RWPE1 (cell line): ENCODE measurements at regions not wholly inside any gene's neighbourhood (a gene's known extent, or its start where the extent isn't known, plus 50 kb on each side); places are given as distances from the start of the nearest gene placed in this dataset.

Experiments used
- CTCF ChIA-PET: fragments of 350-600 bp; sonication (Branson Sonifier 250); formaldehyde crosslinking; extraction: SDS; loops from one replicate; lab custom pipeline; 2021; lab: Yijun Ruan, JAX
- POLR2A ChIA-PET: fragments of 400-600 bp; formaldehyde crosslinking; extraction: SDS; loops from one replicate; lab custom pipeline; 2020; ENCODE audit warnings: antibody characterized with exemption; ENCODE audit not compliant: low non-redundant PET; lab: Yijun Ruan, JAX
- DNase-seq: peaks from one replicate; pipeline ENCODE4 v3.0.0; 2012; ENCODE audit warnings: low spot score
- H3K27ac ChIP-seq: fragments of 450-650 bp; 2 replicates; pipeline ENCODE4 v1.5.1; 2017
- CTCF ChIP-seq: fragments of 450-650 bp; conservative IDR thresholded peaks from 2 replicates; pipeline ENCODE4 v1.5.1; 2017; ENCODE audit warnings: low read depth, mild to moderate bottlenecking

DNA sequence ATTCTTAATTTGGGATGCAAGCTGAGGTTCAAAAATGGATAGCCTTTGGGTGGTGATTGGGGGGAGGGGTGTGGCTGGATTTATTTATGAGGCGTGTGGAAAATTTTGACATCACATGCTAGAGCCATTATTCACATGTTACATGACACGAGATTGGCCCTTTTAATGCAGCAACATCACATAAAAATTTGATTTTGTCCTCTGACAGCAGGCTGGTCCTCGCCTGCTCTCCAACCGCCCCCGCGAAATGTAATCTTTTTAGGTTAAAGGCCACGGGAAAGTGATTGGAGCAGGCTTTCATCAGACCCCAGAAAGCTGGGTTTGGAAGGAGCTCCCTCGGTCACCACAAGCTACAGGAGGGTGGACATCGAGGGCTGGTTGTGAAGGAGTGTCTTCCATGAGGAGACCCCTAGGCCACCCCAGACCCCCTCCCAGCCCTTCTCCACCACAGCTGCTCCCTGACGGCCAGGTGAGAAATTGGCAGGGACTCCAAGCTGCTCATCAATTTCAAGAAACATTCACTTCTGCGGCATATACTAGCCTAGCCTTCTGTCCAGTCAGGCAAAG is 502.7 kb upstream of the PSMD7 start:
- H3K27ac ChIP-seq, result no peak overlapping the region
- no peak for DNase-seq
- CTCF ChIA-PET, result interaction anchor here (0.7 to 0.9 kb wide), 2 partner anchors 15 to 27 kb away, joined by 3 to 4 read pairs; no protein-coding TSS in a partner anchor
- no peak for TF ChIP-seq CTCF
- POLR2A ChIA-PET, result no interaction called here

- H3K27ac ChIP-seq, result no peak overlapping the region
- TF ChIP-seq CTCF, result no peak
- ChIA-PET POLR2A (no interaction called here), CTCF (interaction anchor here (0.6 to 0.7 kb wide), 2 partner anchors 15 to 256 kb away, joined by 4 read pairs; no protein-coding TSS in a partner anchor)
- DNase-seq, result no peak
Observed at GRCh38 chr16:73793260-73793659, 503.4 kb upstream of the PSMD7 start.

DNA sequence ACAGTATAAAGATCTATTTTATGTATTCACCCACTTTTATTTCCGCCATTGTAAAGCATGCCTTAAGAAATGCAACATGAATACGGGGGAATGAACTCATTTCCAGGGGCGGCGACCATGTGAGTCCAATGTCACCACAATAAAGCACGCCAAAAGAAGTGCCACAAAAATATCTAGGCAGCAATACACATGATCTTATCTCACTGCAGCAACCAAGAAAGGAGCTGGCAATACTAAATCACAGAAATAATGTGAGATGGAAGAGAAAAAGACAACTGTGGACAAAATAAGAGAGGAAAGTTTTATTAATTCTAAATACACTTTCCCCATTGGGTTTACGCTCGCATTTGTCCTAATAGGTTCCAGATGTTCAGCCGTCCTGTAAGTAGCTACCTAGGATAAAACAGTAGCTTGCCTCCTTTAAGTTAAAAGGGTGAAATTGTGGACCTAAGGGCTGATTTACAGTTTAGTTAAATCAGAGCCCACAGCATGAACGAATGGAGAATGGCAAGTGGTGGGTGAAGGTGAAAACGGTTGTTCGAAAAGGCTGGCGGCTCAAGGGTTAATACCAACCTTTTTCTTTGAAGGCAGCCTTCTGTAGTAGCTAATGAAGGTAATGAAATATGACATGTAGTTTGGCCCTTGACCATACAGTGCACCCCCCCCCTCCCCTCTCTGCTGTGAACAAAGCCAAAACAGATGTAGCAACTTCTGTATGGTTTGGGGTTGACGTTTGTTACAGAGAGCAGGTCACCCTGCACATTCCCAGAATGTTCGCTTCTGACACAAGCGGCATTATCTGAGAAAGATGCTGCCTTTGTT is 504.2 kb upstream of the PSMD7 start:
- no peak overlapping the region for H3K27ac ChIP-seq
- DNase-seq, result no peak
- ChIA-PET CTCF (interaction anchor here (0.6 kb wide), 1 partner anchor 255 kb away, joined by 4 read pairs; no protein-coding TSS in a partner anchor), POLR2A (no interaction called here)
- TF ChIP-seq CTCF, result no peak

DNA sequence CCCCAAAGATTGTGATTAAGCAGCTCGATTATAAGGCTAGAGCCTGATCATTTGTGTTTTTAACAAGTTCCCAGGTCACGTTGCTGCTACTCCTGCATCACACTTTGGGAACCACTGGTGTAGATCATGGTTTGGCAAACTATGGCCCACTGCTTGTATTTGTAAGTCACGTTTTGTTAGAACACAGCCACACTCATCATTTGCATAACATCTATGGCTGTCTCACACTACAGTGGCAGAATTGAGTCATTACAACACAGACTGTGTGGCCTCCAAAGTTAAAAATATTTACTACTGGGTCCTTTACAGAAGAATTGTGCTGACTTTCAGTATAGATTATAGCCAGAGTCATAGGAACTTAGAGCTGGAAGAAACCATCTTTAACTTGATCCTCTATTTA is 515.3 kb upstream of the PSMD7 start:
- no peak overlapping the region for H3K27ac ChIP-seq
- no peak for TF ChIP-seq CTCF
- DNase-seq, result no peak
- ChIA-PET CTCF (no interaction called here), POLR2A (no interaction called here)

DNA sequence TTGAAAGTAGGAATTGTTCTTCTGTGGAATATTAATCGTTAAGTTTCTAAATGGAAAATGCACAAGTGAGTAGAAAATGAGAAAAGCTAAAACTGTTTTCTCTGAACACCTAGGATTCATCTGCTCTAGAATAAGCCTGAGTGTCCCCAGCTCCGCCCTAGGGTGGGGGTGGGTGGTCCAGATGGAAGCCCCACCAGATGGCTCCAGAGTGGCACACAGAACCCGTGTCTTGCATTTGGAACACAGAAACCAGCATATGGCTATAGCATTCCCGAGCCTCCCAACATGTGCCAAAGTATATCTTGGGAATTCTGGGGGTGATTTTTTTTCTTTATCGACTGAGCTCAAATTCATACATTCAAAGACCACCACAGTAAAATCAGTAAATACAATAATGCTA is 517.7 kb upstream of the PSMD7 start:
- no peak for DNase-seq
- no peak for TF ChIP-seq CTCF
- no peak overlapping the region for H3K27ac ChIP-seq
- POLR2A ChIA-PET, result no interaction called here
- CTCF ChIA-PET, result interaction anchor here (0.5 kb wide), 1 partner anchor 15 kb away, joined by 4 read pairs; no protein-coding TSS in a partner anchor

DNA sequence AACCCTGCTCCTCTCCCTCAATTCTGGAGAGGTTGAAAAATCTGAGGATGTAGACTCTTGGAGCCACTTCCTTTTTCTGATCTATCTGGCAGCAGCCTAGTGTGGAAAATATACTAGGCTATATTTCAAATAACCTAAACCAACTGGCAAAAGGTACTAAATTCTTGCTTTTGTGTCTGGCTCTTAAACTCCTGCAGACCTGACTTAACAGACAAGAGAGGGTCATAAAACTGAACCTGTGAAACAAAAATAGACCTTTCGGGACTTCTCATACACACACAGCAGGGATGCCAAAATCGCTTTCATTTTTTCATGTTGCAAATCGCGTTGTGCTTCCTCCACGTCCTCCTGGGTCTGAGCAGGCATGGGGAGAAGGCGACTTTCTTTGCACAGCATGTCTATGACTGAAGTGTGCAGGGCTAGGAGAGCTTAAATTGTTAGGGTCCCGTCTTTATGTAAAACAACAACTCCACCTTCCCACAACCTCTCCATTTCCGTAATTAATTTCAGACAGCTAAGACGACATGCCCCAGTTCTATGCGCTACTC is 520.7 kb upstream of the PSMD7 start:
- POLR2A ChIA-PET, result interaction anchor here (0.5 kb wide), 1 partner anchor 51 kb away, joined by 3 read pairs; no protein-coding TSS in a partner anchor
- CTCF ChIA-PET, result interaction anchor here (0.6 kb wide), 1 partner anchor 284 kb away, joined by 3 read pairs; no protein-coding TSS in a partner anchor

More for the DNA sequence above, 520.7 kb upstream of the PSMD7 start:
- no peak for TF ChIP-seq CTCF
- DNase-seq, result no peak
- H3K27ac ChIP-seq, result no peak overlapping the region
